SK-N-SH (cell line): ENCODE measurements at regions not wholly inside any gene's neighbourhood (a gene's known extent, or its start where the extent isn't known, plus 50 kb on each side); places are given as distances from the start of the nearest gene placed in this dataset.

Experiments used
- CTCF ChIA-PET: fragments of 300-600, 350-600 bp; formaldehyde crosslinking; extraction: SDS; loops from one replicate; lab custom pipeline; 2021; lab: Yijun Ruan, JAX
- POLR2A ChIA-PET: fragments of 350-600 bp; sonication (Branson Sonifier 250); formaldehyde crosslinking; extraction: SDS; loops from one replicate; lab custom pipeline; 2020; ENCODE audit warnings: antibody characterized with exemption, inconsistent platforms; lab: Yijun Ruan, JAX
- DNase-seq: peaks from one replicate; pipeline ENCODE4 v3.0.0; 2012
- H2AFZ ChIP-seq: fragments of 200-600 bp; sonication (generic); 2 replicates; pipeline ENCODE4 v1.8.1; 2016; ENCODE audit warnings: antibody characterized with exemption, mild to moderate bottlenecking, low read depth
- H3F3A ChIP-seq: fragments of 200-600 bp; sonication (generic); replicated peaks from 2 replicates; pipeline ENCODE3; 2016; ENCODE audit warnings: antibody characterized with exemption, mild to moderate bottlenecking; ENCODE audit not compliant: insufficient read depth
- H3K27ac ChIP-seq, 2 experiments: fragments of 200-500 bp in 1 of 2; fragments of 200-600 bp in 1 of 2; sonication (Bioruptor generic) in 1 of 2; sonication (generic), shearing (Covaris generic) in 1 of 2; 2 replicates each; pipeline versions ENCODE4 v1.5.1 to v1.6.1; 2014 to 2016; ENCODE audit warnings: low read depth in 2 of 2, inconsistent platforms in 1 of 2, low read length in 1 of 2, mild to moderate bottlenecking in 1 of 2, mixed read lengths in 1 of 2
- H3K27me3 ChIP-seq: fragments of 200-600 bp; sonication (generic), shearing (Covaris generic); 2 replicates; pipeline ENCODE4 v1.6.1; 2016; ENCODE audit warnings: mixed run types; ENCODE audit not compliant: insufficient read depth
- H3K36me3 ChIP-seq, 2 experiments: fragments of 200-500 bp in 1 of 2; fragments of 200-600 bp in 1 of 2; sonication (Bioruptor generic) in 1 of 2; sonication (generic) in 1 of 2; replicated peaks in 1 of 2; 2 replicates each; pipeline versions ENCODE3 to v1.5.1; 2014 to 2016; ENCODE audit warnings: low read length in 1 of 2, mild to moderate bottlenecking in 1 of 2; ENCODE audit not compliant: insufficient read depth in 2 of 2, control insufficient read depth in 1 of 2
- H3K4me1 ChIP-seq, 2 experiments: fragments of 200-500 bp in 1 of 2; fragments of 200-600 bp in 1 of 2; sonication (Bioruptor generic) in 1 of 2; sonication (generic), shearing (Covaris generic) in 1 of 2; 2 replicates each; pipeline versions ENCODE4 v1.5.1 to v1.6.1; 2014 to 2016; ENCODE audit warnings: low read depth in 1 of 2, low read length in 1 of 2, mixed run types in 1 of 2; ENCODE audit not compliant: insufficient read depth in 2 of 2, control insufficient read depth in 1 of 2
- H3K4me2 ChIP-seq: fragments of 200-600 bp; sonication (generic), shearing (Covaris generic); 2 replicates; pipeline ENCODE4 v1.6.1; 2017; ENCODE audit warnings: mixed run types
- H3K4me3 ChIP-seq, 2 experiments: fragments of 200-500 bp in 1 of 2; fragments of 200-600 bp in 1 of 2; sonication (Bioruptor generic) in 1 of 2; sonication (generic), shearing (Covaris generic) in 1 of 2; 2 replicates each; pipeline versions ENCODE4 v1.5.1 to v1.8.1; 2014 to 2016; ENCODE audit warnings: low read depth in 2 of 2, inconsistent platforms in 1 of 2, low read length in 1 of 2, mild to moderate bottlenecking in 1 of 2, mixed read lengths in 1 of 2, moderate library complexity in 1 of 2
- H3K79me2 ChIP-seq: fragments of 200-600 bp; sonication (generic); 2 replicates; pipeline ENCODE4 v1.8.1; 2017; ENCODE audit warnings: mild to moderate bottlenecking; ENCODE audit not compliant: insufficient read depth
- H3K9ac ChIP-seq: fragments of 200-600 bp; sonication (generic); 2 replicates; pipeline ENCODE4 v1.6.1; 2017; ENCODE audit warnings: mixed run types
- H3K9me2 ChIP-seq: fragments of 200-600 bp; sonication (generic); 2 replicates; pipeline ENCODE4 v1.6.1; 2017; ENCODE audit warnings: mixed run types
- H3K9me3 ChIP-seq: fragments of 200-600 bp; sonication (generic); 2 replicates; pipeline ENCODE4 v1.6.1; 2017; ENCODE audit warnings: mixed run types, mild to moderate bottlenecking, moderate library complexity
- H4K20me1 ChIP-seq: fragments of 200-600 bp; sonication (generic); 2 replicates; pipeline ENCODE4 v1.6.1; 2017; ENCODE audit warnings: mild to moderate bottlenecking, mixed run types; ENCODE audit not compliant: insufficient read depth
- ELF1 ChIP-seq: IDR thresholded peaks from 2 replicates; pipeline ENCODE4 v1.4.0; 2012
- EZH2phosphoT487 ChIP-seq: fragments of 200-600 bp; sonication (generic); IDR thresholded peaks from 2 replicates; pipeline ENCODE4 v1.6.1; 2017; ENCODE audit warnings: low read depth, mixed run types, mild to moderate bottlenecking, antibody characterized with exemption, moderate library complexity, borderline replicate concordance
- FOSL2 ChIP-seq: IDR thresholded peaks from 2 replicates; pipeline ENCODE4 v1.4.0; 2012; ENCODE audit warnings: low read depth, mild to moderate bottlenecking, moderate library complexity, borderline replicate concordance
- GABPA ChIP-seq: IDR thresholded peaks from 2 replicates; pipeline ENCODE4 v1.4.0; 2012; ENCODE audit warnings: low read depth, mild to moderate bottlenecking
- GATA2 ChIP-seq: sonication (generic); formaldehyde crosslinking; IDR thresholded peaks from 2 replicates; pipeline ENCODE4 v1.5.0; 2020; ENCODE audit warnings: mild to moderate bottlenecking, missing genetic modification reagents
- JUND ChIP-seq: IDR thresholded peaks from 2 replicates; pipeline ENCODE4 v1.4.0; 2012
- MXI1 ChIP-seq: IDR thresholded peaks from 2 replicates; pipeline ENCODE4 v1.6.1; 2012; ENCODE audit warnings: mild to moderate bottlenecking, low read depth, low read length, improper control_type of control experiment
- NFIC ChIP-seq: IDR thresholded peaks from 2 replicates; pipeline ENCODE4 v1.4.0; 2012; ENCODE audit warnings: borderline replicate concordance
- POLR2AphosphoS5 ChIP-seq: IDR thresholded peaks from 2 replicates; pipeline ENCODE4 v1.6.1; 2012; ENCODE audit warnings: low read depth, low read length
- RAD21 ChIP-seq: IDR thresholded peaks from 2 replicates; pipeline ENCODE4 v1.6.1; 2012; ENCODE audit warnings: mild to moderate bottlenecking, low read length
- RFX5 ChIP-seq: IDR thresholded peaks from 2 replicates; pipeline ENCODE4 v1.6.1; 2012; ENCODE audit warnings: mild to moderate bottlenecking, improper control_type of control experiment, low read length
- RXRA ChIP-seq: IDR thresholded peaks from 2 replicates; pipeline ENCODE4 v1.4.0; 2012; ENCODE audit warnings: low read depth, mild to moderate bottlenecking, borderline replicate concordance
- SIN3A ChIP-seq: IDR thresholded peaks from 2 replicates; pipeline ENCODE4 v1.6.1; 2012; ENCODE audit warnings: low read depth, mild to moderate bottlenecking, low read length, moderate library complexity, borderline replicate concordance
- TCF12 ChIP-seq: IDR thresholded peaks from 2 replicates; pipeline ENCODE4 v1.4.0; 2012
- WGBS: methylation state at CpG from one replicate; pipeline ENCODE4 v1.1.6; 2017; ENCODE audit warnings: low lambda C conversion rate; 5-methylcytosine and 5-hydroxymethylcytosine counted together
- TF ChIP-seq, protein P1 (sequence below): IDR thresholded peaks from 2 replicates; pipeline ENCODE4; 2012
- TF ChIP-seq, protein P2 (sequence below): IDR thresholded peaks from 2 replicates; pipeline ENCODE4 v1.4.0; 2012; ENCODE audit warnings: low read depth
- TF ChIP-seq, protein P3 (sequence below): fragments of 150-350 bp; IDR thresholded peaks from 2 replicates; pipeline ENCODE4 v1.6.1; 2017; ENCODE audit warnings: antibody characterized with exemption, low read length, low read depth, borderline replicate concordance

DNA sequence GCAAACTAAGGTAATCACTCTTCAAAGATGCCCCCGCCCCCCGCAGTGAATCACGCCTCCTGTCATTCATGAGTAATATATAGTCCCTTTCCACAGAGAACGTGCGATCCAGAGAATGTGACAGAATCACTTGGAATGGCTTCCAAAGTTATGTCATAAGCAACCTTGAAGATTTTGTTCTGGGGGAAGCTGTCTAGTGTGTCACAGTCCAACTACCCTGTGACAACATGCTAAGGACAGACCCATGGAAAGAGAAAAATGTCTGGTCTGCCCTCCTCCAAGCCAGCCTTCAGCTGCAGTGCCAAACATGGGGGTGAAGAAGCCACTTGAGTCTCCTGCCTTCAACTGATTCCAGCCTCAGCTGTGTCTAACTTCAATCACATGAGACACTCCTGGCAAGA is 259.1 kb downstream of the SS18 start:
- no peaks in the 10 kb centered on the region for H4K20me1 ChIP-seq
- H3K79me2 ChIP-seq, result no peaks in the 10 kb centered on the region
- H3K9me3 ChIP-seq, result no peaks in the 10 kb centered on the region
- peaks cover 14% of the 10 kb centered on the region for H3F3A ChIP-seq
- no peaks in the 10 kb centered on the region for H3K27me3 ChIP-seq
- no peaks in the 10 kb centered on the region for H3K36me3 ChIP-seq
- peak overlapping the region; percentile 17 to 45; a peak in 3 of 4 replicates for H3K27ac ChIP-seq
- no peak for DNase-seq
- POLR2A ChIA-PET, result no interaction called here
- no peaks in the 10 kb centered on the region for H3K9me2 ChIP-seq
- peaks cover 25 to 32% of the 10 kb centered on the region in 2 experiments for H3K4me1 ChIP-seq
- no peak overlapping the region for H2AFZ ChIP-seq
- TF ChIP-seq GATA2 (CRISPR knock-in tag), result no peak
- TF ChIP-seq, protein P1, sequence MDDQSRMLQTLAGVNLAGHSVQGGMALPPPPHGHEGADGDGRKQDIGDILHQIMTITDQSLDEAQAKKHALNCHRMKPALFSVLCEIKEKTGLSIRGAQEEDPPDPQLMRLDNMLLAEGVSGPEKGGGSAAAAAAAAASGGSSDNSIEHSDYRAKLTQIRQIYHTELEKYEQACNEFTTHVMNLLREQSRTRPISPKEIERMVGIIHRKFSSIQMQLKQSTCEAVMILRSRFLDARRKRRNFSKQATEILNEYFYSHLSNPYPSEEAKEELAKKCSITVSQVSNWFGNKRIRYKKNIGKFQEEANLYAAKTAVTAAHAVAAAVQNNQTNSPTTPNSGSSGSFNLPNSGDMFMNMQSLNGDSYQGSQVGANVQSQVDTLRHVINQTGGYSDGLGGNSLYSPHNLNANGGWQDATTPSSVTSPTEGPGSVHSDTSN, result peak; percentile 37
- CTCF ChIA-PET, result interaction anchor here (0.5 to 2.6 kb wide), 7 partner anchors 10 to 965 kb away, joined by 3 to 17 read pairs (median 5); no protein-coding TSS in a partner anchor
- no peak overlapping the region for H3K9ac ChIP-seq
- peak overlapping the region; percentile 48; the same call in 1 of the 2 replicates for H3K4me2 ChIP-seq
- 60% methylated on average over 3 of the region's 5 CpGs for WGBS
- no peak overlapping the region for H3K4me3 ChIP-seq

DNA sequence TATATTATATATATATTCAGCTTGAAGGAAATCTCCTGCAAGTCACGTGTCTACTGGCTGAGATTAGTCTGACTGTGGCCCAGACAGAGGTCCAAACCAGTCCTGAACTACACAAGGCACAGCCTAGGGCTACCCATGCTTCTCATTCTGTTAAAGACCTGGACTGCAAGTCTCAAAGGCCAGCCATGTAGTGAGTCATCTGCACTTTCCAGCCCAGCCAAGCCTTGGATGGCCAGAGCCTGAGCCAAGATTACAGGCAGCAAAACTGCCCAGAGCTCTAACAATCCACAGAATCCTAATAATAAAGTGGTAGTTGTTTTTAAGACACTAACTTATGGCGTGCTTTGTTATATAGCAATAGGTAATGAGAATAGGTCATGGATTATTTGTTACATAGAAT is 259.6 kb downstream of the SS18 start:
- Histone ChIP-seq H3K27ac (peak overlapping the region; percentile 17 to 45; a peak in 3 of 4 replicates), H3K9ac (no peak overlapping the region)

DNA sequence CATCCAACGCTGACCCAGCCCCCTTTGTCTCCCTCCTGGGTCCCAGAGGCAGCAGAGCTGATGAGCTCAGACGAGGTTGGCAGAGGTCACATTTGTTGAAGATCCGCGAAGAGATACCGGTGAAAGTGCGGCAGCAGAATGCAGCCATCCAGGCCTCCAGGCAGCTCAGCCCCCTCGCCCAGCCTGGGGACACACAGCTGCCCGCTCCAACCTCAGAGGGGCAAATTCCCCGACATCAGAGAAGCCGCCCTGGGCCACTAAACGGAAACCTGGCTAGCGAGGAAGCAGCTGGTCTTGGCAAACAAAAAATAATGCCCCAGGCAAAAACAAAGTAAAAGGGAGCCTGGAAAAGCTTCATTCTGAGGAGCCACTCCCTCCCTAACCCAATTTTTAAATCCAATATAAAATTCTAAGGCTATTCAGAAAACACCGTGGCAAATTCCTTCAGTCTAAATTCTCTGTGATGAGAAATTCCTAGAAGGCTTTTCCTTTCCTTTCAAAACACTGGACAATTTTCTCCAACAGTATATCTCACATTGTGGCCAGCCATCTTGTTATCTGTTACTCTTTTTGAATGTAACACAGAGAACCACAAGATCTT is 262.4 kb downstream of the SS18 start:
- Histone ChIP-seq H3K4me2 (peak overlapping the region; percentile 77), H4K20me1 (no peaks in the 10 kb centered on the region), H3K27me3 (no peaks in the 10 kb centered on the region), H3K4me1 (peaks cover 25 to 36% of the 10 kb centered on the region in 2 experiments), H3K36me3 (no peaks in the 10 kb centered on the region), H3K79me2 (no peaks in the 10 kb centered on the region), H3K9ac (peak overlapping the region; percentile 62; the same call in 1 of the 2 replicates), H3K27ac (peak overlapping the region; percentile 84 to 91), H3K4me3 (peak overlapping the region; percentile 19 to 48), H3F3A (peaks cover 14% of the 10 kb centered on the region), H2AFZ (peak overlapping the region; percentile 85), H3K9me2 (no peaks in the 10 kb centered on the region), H3K9me3 (no peaks in the 10 kb centered on the region)
- POLR2A ChIA-PET, result interaction anchor here (0.6 kb wide), 1 partner anchor 227 kb away, joined by 3 read pairs; no protein-coding TSS in a partner anchor
- CTCF ChIA-PET, result interaction anchor here (0.8 to 1.2 kb wide), 5 partner anchors 9 to 949 kb away, joined by 3 to 7 read pairs (median 3); no protein-coding TSS in a partner anchor
- DNase-seq, result peak; percentile 71
- 5% methylated on average over 5 of the region's 13 CpGs for WGBS
- TF ChIP-seq, protein P2, sequence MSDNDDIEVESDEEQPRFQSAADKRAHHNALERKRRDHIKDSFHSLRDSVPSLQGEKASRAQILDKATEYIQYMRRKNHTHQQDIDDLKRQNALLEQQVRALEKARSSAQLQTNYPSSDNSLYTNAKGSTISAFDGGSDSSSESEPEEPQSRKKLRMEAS, result no peak
- TF ChIP-seq GABPA, result no peak
- TF ChIP-seq POLR2AphosphoS5, result no peak
- peak; percentile 52; the same call in 1 of the 2 replicates for TF ChIP-seq MXI1
- no peak for TF ChIP-seq RFX5
- TF ChIP-seq RXRA, result peak; percentile 72; the same call in 1 of the 2 replicates
- TF ChIP-seq ELF1, result no peak
- TF ChIP-seq RAD21, result peak; percentile 30
- peak; percentile 80 for TF ChIP-seq NFIC
- TF ChIP-seq TCF12, result peak; percentile 77
- TF ChIP-seq, protein P1, result peak; percentile 66; the same call in 1 of the 2 replicates
- peak; percentile 50 for TF ChIP-seq JUND
- no peak for TF ChIP-seq EZH2phosphoT487
- no peak for TF ChIP-seq SIN3A

More for the DNA sequence above, 259.6 kb downstream of the SS18 start:
- TF ChIP-seq, protein P3, sequence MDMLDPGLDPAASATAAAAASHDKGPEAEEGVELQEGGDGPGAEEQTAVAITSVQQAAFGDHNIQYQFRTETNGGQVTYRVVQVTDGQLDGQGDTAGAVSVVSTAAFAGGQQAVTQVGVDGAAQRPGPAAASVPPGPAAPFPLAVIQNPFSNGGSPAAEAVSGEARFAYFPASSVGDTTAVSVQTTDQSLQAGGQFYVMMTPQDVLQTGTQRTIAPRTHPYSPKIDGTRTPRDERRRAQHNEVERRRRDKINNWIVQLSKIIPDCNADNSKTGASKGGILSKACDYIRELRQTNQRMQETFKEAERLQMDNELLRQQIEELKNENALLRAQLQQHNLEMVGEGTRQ, result no peak
- TF ChIP-seq JUND (peak; percentile 60), ELF1 (no peak), SIN3A (no peak), FOSL2 (peak; percentile 74; the same call in 1 of the 2 replicates), NFIC (peak; percentile 71), TCF12 (0 out of 2 replicates have a peak, but pooled peaks have one; percentile 21)
- H3K4me3 ChIP-seq, result no peak overlapping the region
- no peaks in the 10 kb centered on the region for H3K79me2 ChIP-seq
- H3K27me3 ChIP-seq, result no peaks in the 10 kb centered on the region
- H3K9me2 ChIP-seq, result no peaks in the 10 kb centered on the region
- 60% methylated on average over 2 of the region's 2 CpGs for WGBS
- ChIA-PET CTCF (interaction anchor here (1.1 to 2.6 kb wide), 4 partner anchors 10 to 954 kb away, joined by 3 to 17 read pairs (median 5); no protein-coding TSS in a partner anchor), POLR2A (no interaction called here)
- peak overlapping the region; percentile 48; the same call in 1 of the 2 replicates for H3K4me2 ChIP-seq
- no peak for DNase-seq
- H3F3A ChIP-seq, result peaks cover 14% of the 10 kb centered on the region
- peaks cover 25 to 36% of the 10 kb centered on the region in 2 experiments for H3K4me1 ChIP-seq
- no peaks in the 10 kb centered on the region for H3K36me3 ChIP-seq
- H4K20me1 ChIP-seq, result no peaks in the 10 kb centered on the region
- no peak overlapping the region for H2AFZ ChIP-seq
- H3K9me3 ChIP-seq, result no peaks in the 10 kb centered on the region
